Stimulated activated naive B cell treated with anti-CD40 and anti-IgM and Interleukin-4, amounts not matched to agents 10 μg/mL and 1 μg/mL and 100 μg/mL, for 72 hours (primary cell): ENCODE measurements at regions not wholly inside any gene's neighbourhood (a gene's known extent, or its start where the extent isn't known, plus 50 kb on each side); places are given as distances from the start of the nearest gene placed in this dataset.
"Not testable (repeated sequence)": the region's sequence is repeated elsewhere in the genome, so short reads cannot be mapped to it uniquely, and the experiment has no call there.

Experiments used
- ATAC-seq, 2 donors: fragments of 150-1000 bp; cut with Tn5 transposase; replicated peaks; 2 replicates each; pipeline ENCODE4 v1.10.0; 2021; ENCODE audit warnings: moderate library complexity in 1 of 2
- DNase-seq: peaks from one replicate; pipeline ENCODE4 v3.0.0; 2021
- H3K27ac Mint-ChIP-seq: one replicate; pipeline ENCODE4 v1.8.0; 2022; ENCODE audit warnings: mild to moderate bottlenecking, mixed read lengths
- H3K27me3 Mint-ChIP-seq, 2 donors: one replicate each; pipeline ENCODE4 v1.8.0; 2022; ENCODE audit warnings: mixed read lengths in 2 of 2
- H3K36me3 Mint-ChIP-seq, 2 donors: one replicate each; pipeline ENCODE4 v1.8.0; 2022; ENCODE audit warnings: mixed read lengths in 2 of 2, mild to moderate bottlenecking in 1 of 2
- H3K4me1 Mint-ChIP-seq, 2 donors: one replicate each; pipeline ENCODE4 v1.8.0; 2022; ENCODE audit warnings: mixed read lengths in 2 of 2, mild to moderate bottlenecking in 1 of 2
- H3K4me3 Mint-ChIP-seq, 2 donors: one replicate each; pipeline ENCODE4 v1.8.0; 2022; ENCODE audit warnings: mild to moderate bottlenecking in 2 of 2, mixed read lengths in 2 of 2, moderate library complexity in 1 of 2
- H3K9me3 Mint-ChIP-seq, 2 donors: one replicate each; pipeline ENCODE4 v1.8.0; 2022; ENCODE audit warnings: mixed read lengths in 2 of 2, mild to moderate bottlenecking in 1 of 2

- H3K27ac Mint-ChIP-seq, result no peak overlapping the region
- peaks cover 14 to 15% of the 10 kb centered on the region in 2 donors for H3K9me3 Mint-ChIP-seq
- ATAC-seq, result no peak
These were observed 162.0 kb upstream of the ATP2B1 start for GRCh38 chr12:89870413-89871184.

DNA sequence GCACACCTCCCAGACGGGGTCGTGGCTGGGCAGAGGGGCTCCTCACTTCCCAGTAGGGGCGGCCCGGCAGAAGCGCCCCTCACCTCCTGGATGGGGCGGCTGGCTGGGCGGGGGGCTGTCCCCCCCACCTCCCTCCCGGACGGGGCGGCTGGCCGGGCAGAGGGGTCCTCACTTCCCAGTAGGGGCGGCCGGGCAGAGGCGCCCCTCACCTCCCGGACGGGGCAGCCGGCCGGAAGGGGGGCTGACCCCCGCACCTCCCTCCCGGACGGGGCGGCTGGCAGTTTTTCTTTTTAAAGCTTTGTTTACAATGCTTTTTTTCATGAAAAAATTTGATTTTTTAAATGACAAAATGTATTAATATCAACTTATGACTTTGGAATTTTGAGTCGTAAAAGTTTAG, 159.0 kb upstream of the ATP2B1 start:
- H3K27ac Mint-ChIP-seq, H3K27me3 Mint-ChIP-seq, DNase-seq, ATAC-seq, H3K4me3 Mint-ChIP-seq: not testable (repeated sequence)
- H3K36me3 Mint-ChIP-seq, result peaks cover 7 to 16% of the 10 kb centered on the region in 2 donors
- peaks cover 19 to 34% of the 10 kb centered on the region in 2 donors for H3K4me1 Mint-ChIP-seq
- H3K9me3 Mint-ChIP-seq, result peaks cover 16 to 18% of the 10 kb centered on the region in 2 donors

More at GRCh38 chr12:89870413-89871184, 162.0 kb upstream of the ATP2B1 start:
- DNase-seq, result no peak
- Mint-ChIP-seq H3K4me1 (peaks cover 6 to 18% of the 10 kb centered on the region in 2 donors), H3K4me3 (no peak overlapping the region), H3K27me3 (no peaks in the 10 kb centered on the region), H3K36me3 (peaks cover 7 to 16% of the 10 kb centered on the region in 2 donors)

DNA sequence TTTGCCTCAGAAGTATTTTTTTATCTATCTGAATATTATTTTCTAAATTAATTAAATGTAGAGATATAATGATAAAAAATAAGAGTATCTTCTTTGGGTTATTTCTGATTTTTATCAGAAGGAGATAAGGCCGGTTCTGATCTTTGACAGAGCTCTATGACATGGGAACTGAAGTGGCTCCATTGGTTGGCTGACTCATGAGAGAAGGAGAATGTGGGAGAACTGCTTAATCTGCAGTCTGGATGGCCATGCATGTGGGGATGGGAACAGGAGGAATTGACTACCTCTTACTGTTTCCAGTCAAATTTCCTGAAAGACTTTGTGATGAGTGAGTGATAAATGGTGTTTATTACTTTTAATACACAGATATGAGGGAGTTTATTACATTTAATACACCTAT, 155.8 kb upstream of the ATP2B1 start:
- no peak for ATAC-seq

GRCh38 chr12:89863968-89864367, 155.3 kb upstream of the ATP2B1 start:
- peaks cover 36 to 58% of the 10 kb centered on the region in 2 donors for H3K4me1 Mint-ChIP-seq
- peaks cover 4 to 5% of the 10 kb centered on the region in 2 donors for H3K36me3 Mint-ChIP-seq
- peak overlapping the region; percentile 17 to 81 for H3K4me3 Mint-ChIP-seq
- peak; percentile 62 to 64 for ATAC-seq
- H3K27ac Mint-ChIP-seq, result peak overlapping the region; percentile 98
- DNase-seq, result no peak
- H3K27me3 Mint-ChIP-seq, result no peaks in the 10 kb centered on the region
- peaks cover 3 to 6% of the 10 kb centered on the region in 2 donors for H3K9me3 Mint-ChIP-seq

More for the DNA sequence above, 155.8 kb upstream of the ATP2B1 start:
- Mint-ChIP-seq H3K36me3 (peaks cover 4 to 5% of the 10 kb centered on the region in 2 donors), H3K4me3 (no peak overlapping the region), H3K4me1 (peaks cover 33 to 54% of the 10 kb centered on the region in 2 donors), H3K27ac (peak overlapping the region; percentile 53), H3K9me3 (peaks cover 3 to 6% of the 10 kb centered on the region in 2 donors), H3K27me3 (no peaks in the 10 kb centered on the region)
- DNase-seq, result no peak

DNA sequence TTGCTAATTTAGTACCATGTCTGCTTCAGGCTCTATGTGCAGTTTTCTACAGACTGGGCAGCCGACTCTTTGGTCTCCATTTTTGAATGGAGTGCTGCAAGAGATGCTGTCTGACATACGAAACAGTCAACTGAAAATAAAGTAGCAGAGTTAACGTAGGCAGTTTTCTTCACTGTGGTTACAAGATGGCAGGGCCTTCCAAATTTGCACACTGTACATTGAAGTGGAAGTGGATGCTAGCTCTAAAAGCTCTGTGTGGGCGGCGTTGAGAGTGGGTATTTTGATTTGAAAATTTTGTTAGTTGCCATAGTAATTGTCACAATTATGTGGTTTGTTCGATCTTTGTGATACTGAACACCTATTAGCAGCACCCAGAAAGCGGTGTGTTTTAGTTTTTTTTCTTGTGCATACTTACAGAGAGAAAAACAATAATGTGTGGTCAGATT, 154.9 kb upstream of the ATP2B1 start:
- DNase-seq (peak; percentile 65), ATAC-seq (peak; percentile 83)
- Mint-ChIP-seq H3K4me3 (peak overlapping the region; percentile 75 to 81), H3K27ac (peak overlapping the region; percentile 98), H3K4me1 (peaks cover 40 to 63% of the 10 kb centered on the region in 2 donors), H3K9me3 (peaks cover 3 to 6% of the 10 kb centered on the region in 2 donors), H3K36me3 (peaks cover 4 to 5% of the 10 kb centered on the region in 2 donors), H3K27me3 (no peaks in the 10 kb centered on the region)

DNA sequence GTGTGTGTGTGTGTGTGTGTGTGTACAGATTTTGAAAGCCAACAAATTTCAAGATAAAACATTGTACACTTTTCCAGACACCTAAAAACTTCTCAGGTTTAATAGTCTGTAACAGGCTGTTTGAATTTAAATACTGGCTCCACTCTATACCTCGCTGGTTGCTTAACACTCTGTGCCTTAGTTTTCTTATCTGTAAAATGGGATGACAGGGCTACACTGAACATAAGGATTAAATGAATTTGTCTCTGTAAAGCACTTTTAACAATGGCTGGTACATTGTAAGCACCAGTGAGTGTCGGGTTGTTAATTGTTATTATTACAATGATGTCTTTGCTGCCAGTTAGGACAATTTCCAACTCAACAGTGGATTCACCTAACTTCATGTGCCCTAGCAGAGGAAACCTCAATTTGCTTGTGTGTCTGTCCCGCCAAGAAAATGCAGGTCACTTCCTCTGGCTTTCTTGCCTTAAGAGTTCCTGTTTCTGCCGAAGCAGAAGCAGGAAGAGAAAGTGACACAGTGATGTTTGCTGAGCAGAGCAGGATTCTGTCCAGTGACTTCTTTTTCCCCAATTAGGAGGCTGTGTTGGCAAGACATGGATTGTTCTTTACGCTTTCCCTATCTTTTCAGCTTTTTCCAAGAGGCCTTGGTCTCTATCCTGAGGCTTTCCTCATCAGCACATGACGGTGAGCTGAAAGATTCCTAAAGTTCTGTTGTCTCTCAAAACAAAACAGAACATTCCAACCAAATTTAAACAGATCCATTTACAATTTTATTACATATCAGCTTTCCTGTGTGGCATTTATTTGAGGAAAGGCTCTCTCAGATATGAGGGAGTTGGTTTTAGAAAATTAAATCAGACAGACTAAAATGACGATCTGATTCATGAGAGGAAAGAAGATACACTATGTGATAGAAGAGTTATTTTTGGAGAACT, 154.1 kb upstream of the ATP2B1 start:
- peak overlapping the region; percentile 98 for H3K27ac Mint-ChIP-seq
- peaks cover 47 to 70% of the 10 kb centered on the region in 2 donors for H3K4me1 Mint-ChIP-seq
- peaks cover 10% of the 10 kb centered on the region in 2 donors for H3K36me3 Mint-ChIP-seq
- ATAC-seq (peak; percentile 71 to 79), DNase-seq (peak; percentile 72)
- no peaks in the 10 kb centered on the region for H3K27me3 Mint-ChIP-seq
- peak overlapping the region; percentile 75 to 81 for H3K4me3 Mint-ChIP-seq
- peaks cover 8% of the 10 kb centered on the region in 2 donors for H3K9me3 Mint-ChIP-seq

GRCh38 chr12:89861086-89861485, 152.4 kb upstream of the ATP2B1 start:
- peaks cover 9% of the 10 kb centered on the region in 2 donors for H3K9me3 Mint-ChIP-seq
- ATAC-seq (no peak), DNase-seq (no peak)
- no peak overlapping the region for H3K4me3 Mint-ChIP-seq
- peaks cover 57 to 87% of the 10 kb centered on the region in 2 donors for H3K4me1 Mint-ChIP-seq
- no peak overlapping the region for H3K27ac Mint-ChIP-seq
- H3K36me3 Mint-ChIP-seq, result peaks cover 11 to 12% of the 10 kb centered on the region in 2 donors
- H3K27me3 Mint-ChIP-seq, result no peaks in the 10 kb centered on the region

DNA sequence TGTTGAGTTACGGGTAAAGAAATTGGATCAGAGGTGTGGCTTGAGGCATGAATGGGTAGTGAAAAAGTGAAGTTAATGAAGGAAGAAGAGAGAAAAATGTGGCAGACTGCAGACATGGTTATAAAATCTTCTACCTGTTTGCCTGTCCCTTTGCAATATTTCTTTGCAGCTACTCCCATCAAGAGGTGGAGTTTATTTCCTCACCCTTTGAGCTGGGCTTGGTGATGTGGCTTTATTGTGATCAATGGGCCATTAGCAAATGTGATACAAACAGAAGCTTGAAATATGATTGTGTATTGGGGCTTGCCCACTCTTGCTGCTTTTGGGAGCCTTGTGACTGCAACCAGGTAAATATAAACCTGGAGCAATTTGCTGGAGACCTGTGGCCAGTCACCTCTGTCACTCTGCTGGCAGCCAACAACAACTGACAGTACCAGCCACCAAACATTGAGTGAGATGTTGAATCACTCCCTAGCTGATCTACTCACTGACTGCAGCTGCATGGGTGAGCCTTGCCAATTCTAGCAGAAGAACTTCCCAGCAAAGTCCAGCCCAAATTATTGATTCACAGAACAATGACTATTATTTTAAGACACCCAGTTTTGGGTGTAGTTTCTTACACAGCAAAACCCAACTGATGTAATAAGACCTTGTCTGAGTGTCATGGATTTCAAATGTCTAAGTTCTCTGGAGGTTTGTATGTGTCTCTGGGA, 151.0 kb upstream of the ATP2B1 start:
- H3K4me3 Mint-ChIP-seq, result no peak overlapping the region
- H3K27ac Mint-ChIP-seq, result no peak overlapping the region

GRCh38 chr12:89858718-89859117, 150.1 kb upstream of the ATP2B1 start:
- Mint-ChIP-seq H3K27ac (no peak overlapping the region), H3K36me3 (peaks cover 11 to 16% of the 10 kb centered on the region in 2 donors), H3K27me3 (no peaks in the 10 kb centered on the region), H3K4me3 (no peak overlapping the region), H3K9me3 (peaks cover 6 to 10% of the 10 kb centered on the region in 2 donors), H3K4me1 (peaks cover 59 to 83% of the 10 kb centered on the region in 2 donors)
- ATAC-seq, result no peak
- no peak for DNase-seq

More for the DNA sequence above, 151.0 kb upstream of the ATP2B1 start:
- Mint-ChIP-seq H3K27me3 (no peaks in the 10 kb centered on the region), H3K9me3 (peaks cover 6 to 10% of the 10 kb centered on the region in 2 donors), H3K36me3 (peaks cover 11 to 16% of the 10 kb centered on the region in 2 donors), H3K4me1 (peaks cover 62 to 92% of the 10 kb centered on the region in 2 donors)
- ATAC-seq, result no peak
- DNase-seq, result no peak

DNA sequence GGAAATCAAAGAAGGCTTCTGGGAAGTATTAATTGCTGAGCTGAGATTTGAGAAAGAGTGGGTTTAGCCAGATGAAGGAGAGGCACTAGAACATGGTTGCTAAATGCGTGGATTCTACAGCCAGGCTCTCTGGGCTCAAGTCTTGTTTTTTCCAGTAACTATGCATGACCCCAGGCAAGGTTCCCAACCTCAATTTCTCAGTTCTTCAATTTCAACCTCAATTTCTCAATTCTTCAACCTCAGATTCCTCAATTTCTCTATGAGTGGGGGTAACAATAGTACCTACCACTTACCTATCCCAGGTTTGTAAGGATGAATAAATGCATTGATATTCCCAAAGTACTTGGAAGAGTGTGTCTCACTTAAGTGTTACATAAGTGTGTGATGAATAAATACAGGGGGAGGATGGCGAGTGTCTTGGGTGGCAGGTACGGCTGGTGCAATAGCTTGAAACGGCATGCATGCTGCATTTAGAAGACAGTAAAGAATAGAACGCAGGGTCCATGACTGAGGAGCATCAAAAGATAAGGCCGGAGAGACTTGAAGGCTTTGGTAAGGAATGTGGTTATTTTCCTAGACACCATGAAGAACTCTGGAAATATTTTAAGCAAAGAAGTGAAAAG, 149.1 kb upstream of the ATP2B1 start:
- no peak for DNase-seq
- Mint-ChIP-seq H3K9me3 (peaks cover 6 to 10% of the 10 kb centered on the region in 2 donors), H3K36me3 (peaks cover 11 to 16% of the 10 kb centered on the region in 2 donors), H3K4me1 (peaks cover 51 to 75% of the 10 kb centered on the region in 2 donors), H3K27me3 (no peaks in the 10 kb centered on the region), H3K27ac (peak overlapping the region; percentile 60), H3K4me3 (peak overlapping the region; percentile 9 to 23)
- ATAC-seq, result peak; percentile 60 to 66

- Mint-ChIP-seq H3K4me1 (peaks cover 44 to 68% of the 10 kb centered on the region in 2 donors), H3K27me3 (no peaks in the 10 kb centered on the region), H3K9me3 (peaks cover 6 to 8% of the 10 kb centered on the region in 2 donors), H3K36me3 (peaks cover 10 to 13% of the 10 kb centered on the region in 2 donors), H3K27ac (peak overlapping the region; percentile 74), H3K4me3 (peak overlapping the region; percentile 33 to 60)
- DNase-seq, result peak; percentile 36
- peak; percentile 93 for ATAC-seq
These were observed 147.8 kb upstream of the ATP2B1 start for GRCh38 chr12:89856431-89856830.

- Mint-ChIP-seq H3K4me1 (peaks cover 17 to 36% of the 10 kb centered on the region in 2 donors), H3K4me3 (no peak overlapping the region), H3K36me3 (peaks cover 0 to 3% of the 10 kb centered on the region in 2 donors), H3K27ac (no peak overlapping the region), H3K9me3 (peaks cover 0 to 3% of the 10 kb centered on the region in 2 donors), H3K27me3 (no peaks in the 10 kb centered on the region)
- ATAC-seq, result no peak
- DNase-seq, result no peak
These were observed 140.1 kb upstream of the ATP2B1 start for GRCh38 chr12:89848732-89849131.

- H3K4me3 Mint-ChIP-seq, result no peak overlapping the region
- peaks cover 0 to 3% of the 10 kb centered on the region in 2 donors for H3K9me3 Mint-ChIP-seq
- peaks cover 19 to 37% of the 10 kb centered on the region in 2 donors for H3K4me1 Mint-ChIP-seq
- DNase-seq (no peak), ATAC-seq (peak in 1 of 2 donors; percentile 16)
- no peak overlapping the region for H3K27ac Mint-ChIP-seq
- H3K27me3 Mint-ChIP-seq, result no peaks in the 10 kb centered on the region
- H3K36me3 Mint-ChIP-seq, result peaks cover 0 to 3% of the 10 kb centered on the region in 2 donors
These were observed 137.9 kb upstream of the ATP2B1 start for GRCh38 chr12:89846473-89847055.
